DND-41 (cell line): ENCODE measurements at regions not wholly inside any gene's neighbourhood (a gene's known extent, or its start where the extent isn't known, plus 50 kb on each side); places are given as distances from the start of the nearest gene placed in this dataset.

Experiments
- EZH2 ChIP-seq: IDR thresholded peaks from 3 replicates; pipeline ENCODE4 v1.6.1; 2012; ENCODE audit warnings: borderline replicate concordance, low read depth, mild to moderate bottlenecking, moderate library complexity, low read length, inconsistent platforms; ENCODE audit not compliant: severe bottlenecking
- TF ChIP-seq, protein P1 (sequence below): IDR thresholded peaks from 2 replicates; pipeline ENCODE4 v1.5.1; 2012; ENCODE audit warnings: borderline replicate concordance, low read length, moderate library complexity, mild to moderate bottlenecking; ENCODE audit not compliant: poor library complexity, severe bottlenecking; ENCODE audit errors: extremely low read depth

DNA sequence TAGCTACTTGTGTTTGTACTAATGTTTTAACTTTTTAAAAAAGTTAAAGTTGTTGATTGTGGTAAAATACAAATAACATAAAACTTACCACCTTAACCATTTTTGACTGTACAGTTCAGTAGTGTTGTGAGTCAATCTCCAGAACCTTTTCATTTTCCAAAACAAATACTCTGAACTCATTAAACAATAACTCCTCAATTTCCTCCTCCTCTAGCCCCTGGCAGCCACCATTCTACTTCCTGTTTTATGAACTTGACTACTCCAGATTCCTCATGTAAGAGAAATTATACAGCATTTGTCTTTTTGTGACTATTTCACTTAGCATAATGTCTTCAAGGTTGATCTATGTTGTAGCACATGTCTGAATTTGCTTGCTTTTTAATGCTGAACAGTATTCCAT lies 299.1 kb upstream of the AMIGO2 start:
- TF ChIP-seq, protein P1, sequence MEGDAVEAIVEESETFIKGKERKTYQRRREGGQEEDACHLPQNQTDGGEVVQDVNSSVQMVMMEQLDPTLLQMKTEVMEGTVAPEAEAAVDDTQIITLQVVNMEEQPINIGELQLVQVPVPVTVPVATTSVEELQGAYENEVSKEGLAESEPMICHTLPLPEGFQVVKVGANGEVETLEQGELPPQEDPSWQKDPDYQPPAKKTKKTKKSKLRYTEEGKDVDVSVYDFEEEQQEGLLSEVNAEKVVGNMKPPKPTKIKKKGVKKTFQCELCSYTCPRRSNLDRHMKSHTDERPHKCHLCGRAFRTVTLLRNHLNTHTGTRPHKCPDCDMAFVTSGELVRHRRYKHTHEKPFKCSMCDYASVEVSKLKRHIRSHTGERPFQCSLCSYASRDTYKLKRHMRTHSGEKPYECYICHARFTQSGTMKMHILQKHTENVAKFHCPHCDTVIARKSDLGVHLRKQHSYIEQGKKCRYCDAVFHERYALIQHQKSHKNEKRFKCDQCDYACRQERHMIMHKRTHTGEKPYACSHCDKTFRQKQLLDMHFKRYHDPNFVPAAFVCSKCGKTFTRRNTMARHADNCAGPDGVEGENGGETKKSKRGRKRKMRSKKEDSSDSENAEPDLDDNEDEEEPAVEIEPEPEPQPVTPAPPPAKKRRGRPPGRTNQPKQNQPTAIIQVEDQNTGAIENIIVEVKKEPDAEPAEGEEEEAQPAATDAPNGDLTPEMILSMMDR = no peak
- no peak for TF ChIP-seq EZH2
